ENCODE measurements at regions not wholly inside any gene's neighbourhood (a gene's known extent, or its start where the extent isn't known, plus 50 kb on each side); places are given as distances from the start of the nearest gene placed in this dataset.

GRCh38 chr6:119636060-119636459 lies 286.5 kb upstream of the MAN1A1 start:
- no peak for DNase-seq (ENCODE audit: low spot score in 2 of 2)
- intact Hi-C loops (cut with DNase I; ENCODE audit: low total_unique reads): no loop called here
- no peak overlapping the region for H3K4me3 ChIP-seq (ENCODE audit: low read depth, poor library complexity, severe bottlenecking)
- 87 to 96% methylated on average over 2 of the region's 2 CpGs for WGBS, 2 donors
- TF ChIP-seq POLR2A (IDR thresholded peaks at IDR 0.05): no peak
- TF ChIP-seq, protein P1, sequence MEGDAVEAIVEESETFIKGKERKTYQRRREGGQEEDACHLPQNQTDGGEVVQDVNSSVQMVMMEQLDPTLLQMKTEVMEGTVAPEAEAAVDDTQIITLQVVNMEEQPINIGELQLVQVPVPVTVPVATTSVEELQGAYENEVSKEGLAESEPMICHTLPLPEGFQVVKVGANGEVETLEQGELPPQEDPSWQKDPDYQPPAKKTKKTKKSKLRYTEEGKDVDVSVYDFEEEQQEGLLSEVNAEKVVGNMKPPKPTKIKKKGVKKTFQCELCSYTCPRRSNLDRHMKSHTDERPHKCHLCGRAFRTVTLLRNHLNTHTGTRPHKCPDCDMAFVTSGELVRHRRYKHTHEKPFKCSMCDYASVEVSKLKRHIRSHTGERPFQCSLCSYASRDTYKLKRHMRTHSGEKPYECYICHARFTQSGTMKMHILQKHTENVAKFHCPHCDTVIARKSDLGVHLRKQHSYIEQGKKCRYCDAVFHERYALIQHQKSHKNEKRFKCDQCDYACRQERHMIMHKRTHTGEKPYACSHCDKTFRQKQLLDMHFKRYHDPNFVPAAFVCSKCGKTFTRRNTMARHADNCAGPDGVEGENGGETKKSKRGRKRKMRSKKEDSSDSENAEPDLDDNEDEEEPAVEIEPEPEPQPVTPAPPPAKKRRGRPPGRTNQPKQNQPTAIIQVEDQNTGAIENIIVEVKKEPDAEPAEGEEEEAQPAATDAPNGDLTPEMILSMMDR (IDR thresholded peaks at IDR 0.05): no peak

GRCh38 chr6:119633461-119633860 lies 283.9 kb upstream of the MAN1A1 start:
- WGBS, 2 donors: 74 to 86% methylated on average over 3 of the region's 3 CpGs
- DNase-seq (ENCODE audit: low spot score in 2 of 2): no peak
- intact Hi-C loops (cut with DNase I; ENCODE audit: low total_unique reads): no loop called here
- TF ChIP-seq POLR2A (IDR thresholded peaks at IDR 0.05): no peak
- TF ChIP-seq, protein P1 (IDR thresholded peaks at IDR 0.05): no peak
- no peak overlapping the region for H3K4me3 ChIP-seq (ENCODE audit: low read depth, poor library complexity, severe bottlenecking)

- TF ChIP-seq, protein P1 (IDR thresholded peaks at IDR 0.05): no peak
- no peak for TF ChIP-seq POLR2A (IDR thresholded peaks at IDR 0.05)
- no peak for DNase-seq (ENCODE audit: low spot score in 2 of 2)
- intact Hi-C loops (cut with DNase I; ENCODE audit: low total_unique reads): no loop called here
- H3K4me3 ChIP-seq (ENCODE audit: low read depth, poor library complexity, severe bottlenecking): no peak overlapping the region
- WGBS, 2 donors: 91 to 92% methylated on average over 5 of the region's 5 CpGs
Measured at GRCh38 chr6:119630561-119631192, 281.1 kb upstream of the MAN1A1 start.

DNA sequence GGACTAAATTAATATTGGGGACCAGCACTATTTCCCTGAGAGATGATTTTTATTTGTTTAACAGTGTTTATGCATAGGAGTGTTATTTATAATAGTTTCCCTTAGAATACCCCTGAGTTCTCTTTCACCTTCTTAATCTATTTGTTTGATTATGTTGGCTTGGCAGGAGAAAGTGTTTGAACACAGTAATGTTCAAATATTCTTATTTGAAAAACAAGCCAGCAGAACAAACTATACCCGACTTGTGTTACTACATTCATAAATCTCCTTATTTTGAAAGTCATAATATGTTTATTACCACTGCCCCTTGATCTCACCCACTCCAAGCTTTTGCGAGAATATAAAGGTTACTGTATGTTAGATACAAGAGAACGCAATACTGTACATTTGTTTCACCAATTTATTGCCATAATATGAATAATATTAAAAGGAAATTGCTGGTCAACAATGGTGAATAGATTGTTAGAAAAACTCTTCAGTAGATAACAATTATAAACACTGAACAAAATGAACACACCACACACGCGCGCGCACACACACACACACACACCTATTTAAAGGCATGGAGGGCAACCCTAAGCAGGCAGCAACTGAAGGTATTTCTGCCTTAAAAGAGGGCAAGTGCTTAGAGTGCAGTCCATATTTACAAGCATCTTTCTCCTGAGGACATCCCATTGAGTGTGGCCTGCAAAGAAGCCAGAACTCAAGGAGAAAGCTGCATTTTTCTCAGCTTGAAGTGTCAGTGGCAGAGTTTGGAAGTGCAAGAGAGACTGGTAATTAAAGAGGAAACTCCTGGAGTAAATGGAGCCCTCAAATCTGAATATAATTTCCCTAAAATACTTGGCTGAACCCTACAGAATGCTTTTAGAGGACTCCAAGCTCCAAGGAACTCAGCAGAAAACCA lies 279.4 kb upstream of the MAN1A1 start:
- DNase-seq (ENCODE audit: low spot score in 2 of 2): no peak
- intact Hi-C loops (cut with DNase I; ENCODE audit: low total_unique reads): no loop called here
- 92 to 93% methylated on average over 7 of the region's 7 CpGs for WGBS, 2 donors
- H3K4me3 ChIP-seq (ENCODE audit: low read depth, poor library complexity, severe bottlenecking): no peak overlapping the region
- TF ChIP-seq POLR2A (IDR thresholded peaks at IDR 0.05): no peak
- TF ChIP-seq, protein P1 (IDR thresholded peaks at IDR 0.05): no peak

DNA sequence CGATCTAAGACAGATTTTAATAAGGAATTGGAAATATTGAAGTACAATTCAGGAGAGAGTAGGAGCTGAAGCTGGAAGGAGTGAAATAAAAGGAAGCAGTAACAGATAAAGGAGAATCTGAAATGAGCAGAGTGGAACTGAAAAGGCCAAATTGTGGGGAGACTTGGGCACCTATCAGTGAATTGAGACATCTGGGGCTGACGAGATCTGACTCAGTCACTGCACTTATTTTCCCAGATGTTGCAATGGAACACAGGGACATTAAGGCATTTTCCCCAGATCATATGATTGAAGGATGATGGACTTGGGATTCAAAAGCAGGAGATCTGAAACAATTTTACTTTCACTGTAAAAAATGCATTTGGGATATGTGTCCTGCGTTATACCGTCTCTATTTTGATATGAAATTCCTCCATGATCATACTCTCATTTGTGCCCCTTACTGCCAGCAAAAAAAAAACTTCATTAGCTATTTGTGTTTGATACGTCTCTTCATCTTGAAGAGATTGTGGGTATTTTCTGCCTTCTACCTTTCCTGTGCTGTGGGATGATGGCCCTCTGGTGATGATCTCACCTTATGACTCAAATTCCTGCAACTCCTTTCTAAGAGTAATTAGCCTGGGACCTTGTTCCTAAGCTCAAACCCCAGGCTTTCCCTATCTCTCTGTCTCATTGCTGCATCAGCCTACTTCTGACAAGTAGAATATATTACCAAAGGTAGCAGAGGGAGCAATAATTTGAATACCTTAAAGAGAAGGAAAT lies 278.5 kb upstream of the MAN1A1 start:
- intact Hi-C loops (cut with DNase I; ENCODE audit: low total_unique reads): no loop called here
- H3K4me3 ChIP-seq (ENCODE audit: low read depth, poor library complexity, severe bottlenecking): no peak overlapping the region
- TF ChIP-seq, protein P1 (IDR thresholded peaks at IDR 0.05): no peak
- no peak for TF ChIP-seq POLR2A (IDR thresholded peaks at IDR 0.05)
- no peak for DNase-seq (ENCODE audit: low spot score in 2 of 2)
- 75 to 82% methylated on average over 5 of the region's 5 CpGs for WGBS, 2 donors

Measured in lower leg skin (tissue), 4 donors.